H9 (cell line): ENCODE measurements at regions not wholly inside any gene's neighbourhood (a gene's known extent, or its start where the extent isn't known, plus 50 kb on each side); places are given as distances from the start of the nearest gene placed in this dataset.
"Not testable (repeated sequence)": the region's sequence is repeated elsewhere in the genome, so short reads cannot be mapped to it uniquely, and the experiment has no call there.

ENCODE experiments used
- DNase-seq: peaks from one replicate; pipeline ENCODE4 v3.0.0-alpha.2; 2017
- H2AFZ ChIP-seq: one replicate; pipeline ENCODE4 v1.6.1; 2013; ENCODE audit warnings: mild to moderate bottlenecking, low read length, control low read depth, moderate library complexity
- H2AK5ac ChIP-seq: 2 replicates; pipeline ENCODE4 v1.6.1; 2013; ENCODE audit warnings: low read length, control low read depth, mixed read lengths; ENCODE audit not compliant: insufficient read length
- H2BK120ac ChIP-seq: one replicate; pipeline ENCODE4 v1.6.1; 2013; ENCODE audit warnings: low read depth, mild to moderate bottlenecking, low read length, control low read depth, inconsistent platforms; ENCODE audit not compliant: poor library complexity, severe bottlenecking
- H2BK12ac ChIP-seq: 2 replicates; pipeline ENCODE4 v1.6.1; 2013; ENCODE audit warnings: low read length, control low read depth, mixed read lengths, low read depth; ENCODE audit not compliant: insufficient read length
- H2BK15ac ChIP-seq: 2 replicates; pipeline ENCODE4 v1.6.1; 2013; ENCODE audit warnings: low read depth, low read length, control low read depth
- H2BK20ac ChIP-seq: one replicate; pipeline ENCODE4 v1.6.1; 2013; ENCODE audit warnings: low read depth, mild to moderate bottlenecking, low read length, control low read depth, inconsistent platforms; ENCODE audit not compliant: poor library complexity, severe bottlenecking
- H2BK5ac ChIP-seq: 2 replicates; pipeline ENCODE4 v1.6.1; 2013; ENCODE audit warnings: low read length, control low read depth, mixed read lengths; ENCODE audit not compliant: insufficient read length
- H3K14ac ChIP-seq: 2 replicates; pipeline ENCODE4 v1.6.1; 2013; ENCODE audit warnings: low read length, control low read depth; ENCODE audit not compliant: insufficient read depth
- H3K18ac ChIP-seq: 2 replicates; pipeline ENCODE4 v1.6.1; 2013; ENCODE audit warnings: low read depth, mild to moderate bottlenecking, mixed read lengths, low read length, control low read depth; ENCODE audit not compliant: insufficient read length
- H3K23ac ChIP-seq: 2 replicates; pipeline ENCODE4 v1.6.1; 2013; ENCODE audit warnings: low read length, control low read depth, mixed read lengths, low read depth; ENCODE audit not compliant: insufficient read length
- H3K23me2 ChIP-seq: 2 replicates; pipeline ENCODE4 v1.6.1; 2013; ENCODE audit warnings: low read depth, mild to moderate bottlenecking, mixed read lengths, low read length, control low read depth; ENCODE audit not compliant: insufficient read length, poor library complexity, severe bottlenecking
- H3K27ac ChIP-seq: 2 replicates; pipeline ENCODE4 v1.5.1; 2013; ENCODE audit warnings: low read length, control low read depth, mixed read lengths, low read depth; ENCODE audit not compliant: insufficient read length
- H3K27me3 ChIP-seq: 2 replicates; pipeline ENCODE4 v1.6.1; 2013; ENCODE audit warnings: low read length, control low read depth, inconsistent platforms; ENCODE audit not compliant: insufficient read depth
- H3K4ac ChIP-seq: 2 replicates; pipeline ENCODE4 v1.6.1; 2013; ENCODE audit warnings: low read depth, mild to moderate bottlenecking, control low read depth, inconsistent platforms, low read length, moderate library complexity
- H3K4me1 ChIP-seq: 2 replicates; pipeline ENCODE4 v1.6.1; 2013; ENCODE audit warnings: low read length, control low read depth, inconsistent platforms; ENCODE audit not compliant: insufficient read depth
- H3K4me2 ChIP-seq: 2 replicates; pipeline ENCODE4 v1.6.1; 2013; ENCODE audit warnings: low read length, control low read depth, mixed read lengths; ENCODE audit not compliant: insufficient read length, insufficient read depth
- H3K56ac ChIP-seq: 2 replicates; pipeline ENCODE4 v1.6.1; 2013; ENCODE audit warnings: low read depth, mild to moderate bottlenecking, mixed read lengths, low read length, control low read depth; ENCODE audit not compliant: insufficient read length
- H3K79me1 ChIP-seq: 2 replicates; pipeline ENCODE4 v1.6.1; 2013; ENCODE audit warnings: low read depth, mild to moderate bottlenecking, moderate library complexity, low read length, control low read depth, inconsistent platforms; ENCODE audit not compliant: insufficient read depth, poor library complexity, severe bottlenecking
- H3K79me2 ChIP-seq: 2 replicates; pipeline ENCODE4 v1.6.1; 2013; ENCODE audit warnings: low read length, control low read depth, inconsistent platforms; ENCODE audit not compliant: insufficient read depth
- H3K9ac ChIP-seq: 2 replicates; pipeline ENCODE4 v1.6.1; 2013; ENCODE audit warnings: low read length, control low read depth, mixed read lengths; ENCODE audit not compliant: insufficient read length; ENCODE audit errors: extremely low read depth
- H3K9me3 ChIP-seq: one replicate; pipeline ENCODE4 v1.6.1; 2013; ENCODE audit warnings: low read depth, low read length, inconsistent platforms; ENCODE audit not compliant: control insufficient read depth
- H3T11ph ChIP-seq: one replicate; pipeline ENCODE4 v1.6.1; 2013; ENCODE audit warnings: mild to moderate bottlenecking, low read length, control low read depth, inconsistent platforms
- H4K20me1 ChIP-seq: one replicate; pipeline ENCODE4 v1.6.1; 2013; ENCODE audit not compliant: control insufficient read depth, insufficient read length, insufficient read depth
- H4K5ac ChIP-seq: 2 replicates; pipeline ENCODE4 v1.6.1; 2013; ENCODE audit warnings: low read depth, mild to moderate bottlenecking, mixed read lengths, low read length, control low read depth; ENCODE audit not compliant: insufficient read length
- H4K8ac ChIP-seq: replicated peaks from 2 replicates; pipeline ENCODE4 v1.6.1; 2013; ENCODE audit warnings: low read length, control low read depth, mixed read lengths, low read depth; ENCODE audit not compliant: insufficient read length
- H4K91ac ChIP-seq: 2 replicates; pipeline ENCODE4 v1.6.1; 2013; ENCODE audit warnings: low read depth, mild to moderate bottlenecking, moderate library complexity, mixed read lengths, low read length, control low read depth; ENCODE audit not compliant: insufficient read length
- H3K27ac Mint-ChIP-seq, 3 experiments: 2 replicates in 2 of 3; 3 replicates in 1 of 3; pipeline ENCODE4 v1.8.0; 2020 to 2021; ENCODE audit warnings: mixed read lengths in 3 of 3, mild to moderate bottlenecking in 1 of 3, moderate library complexity in 1 of 3
- H3K27me3 Mint-ChIP-seq: 2 replicates; pipeline ENCODE4 v1.8.0; 2021; ENCODE audit warnings: low read depth, mild to moderate bottlenecking, moderate library complexity, mixed read lengths
- H3K36me3 Mint-ChIP-seq, 3 experiments: 2 replicates in 2 of 3; 3 replicates in 1 of 3; pipeline ENCODE4 v1.8.0; 2020 to 2021; ENCODE audit warnings: low read depth in 3 of 3, mixed read lengths in 3 of 3; ENCODE audit not compliant: insufficient read depth in 1 of 3
- H3K4me1 Mint-ChIP-seq, 2 experiments: 2 replicates each; pipeline ENCODE4 v1.8.0; 2020; ENCODE audit warnings: mixed read lengths in 2 of 2
- H3K4me3 Mint-ChIP-seq, 2 experiments: 2 replicates in 1 of 2; 3 replicates in 1 of 2; pipeline ENCODE4 v1.8.0; 2020 to 2021; ENCODE audit warnings: mild to moderate bottlenecking in 2 of 2, mixed read lengths in 2 of 2, moderate library complexity in 1 of 2
- H3K9me3 Mint-ChIP-seq, 2 experiments: 2 replicates in 1 of 2; 3 replicates in 1 of 2; pipeline ENCODE4 v1.8.0; 2020; ENCODE audit warnings: mild to moderate bottlenecking in 2 of 2, mixed read lengths in 2 of 2, moderate library complexity in 1 of 2
- CTCF ChIP-seq: fragments of 200-600 bp; sonication (generic); conservative IDR thresholded peaks from 3 replicates; pipeline ENCODE4 v1.8.0; 2021; ENCODE audit warnings: antibody characterized with exemption, mild to moderate bottlenecking
- WGBS: extraction: QIAGEN DNeasy Blood & Tissue Kit; methylation state at CpG from one replicate; pipeline ENCODE4 v1.1.7; 2013; ENCODE audit warnings: missing lambda C conversion rate, low lambda C conversion rate, mixed read lengths; ENCODE audit not compliant: insufficient read length; ENCODE audit errors: extremely low coverage; 5-methylcytosine and 5-hydroxymethylcytosine counted together

DNA sequence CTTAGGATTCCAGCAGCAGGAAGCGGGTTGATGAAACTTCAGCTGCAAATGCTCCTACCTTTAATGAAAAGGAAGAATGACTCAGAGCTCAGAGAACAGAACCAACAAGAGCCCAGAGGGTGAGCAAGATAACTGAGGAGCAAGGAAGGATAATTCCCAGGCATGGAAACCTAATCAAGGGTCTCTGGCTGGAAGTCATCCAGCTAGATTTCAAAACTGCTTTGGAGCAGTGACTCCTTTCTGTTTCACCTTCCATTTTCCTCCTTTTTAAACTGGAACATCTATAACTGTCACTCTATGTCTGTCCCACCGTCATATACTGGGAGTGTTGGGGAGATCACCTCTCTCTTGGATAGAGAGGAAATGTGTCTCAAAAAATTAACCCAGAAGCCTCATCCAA, 148.4 kb upstream of the RAB6C start:
- Histone ChIP-seq H2BK20ac (no peak overlapping the region), H3K9me3 (no peaks in the 10 kb centered on the region), H4K5ac (no peak overlapping the region), H3K27ac (no peak overlapping the region), H2BK12ac (no peak overlapping the region), H2AFZ (no peak overlapping the region), H2AK5ac (no peak overlapping the region), H2BK5ac (no peak overlapping the region), H3K23ac (no peak overlapping the region), H4K20me1 (no peaks in the 10 kb centered on the region), H3K4me1 (no peaks in the 10 kb centered on the region), H3K27me3 (no peaks in the 10 kb centered on the region), H3K56ac (no peak overlapping the region), H3K4ac (no peak overlapping the region), H3K79me2 (no peaks in the 10 kb centered on the region), H3K14ac (no peak overlapping the region), H3K9ac (no peak overlapping the region), H2BK15ac (no peak overlapping the region), H3T11ph (no peak overlapping the region), H4K8ac (no peak overlapping the region), H2BK120ac (no peak overlapping the region), H3K79me1 (no peaks in the 10 kb centered on the region), H4K91ac (no peak overlapping the region), H3K4me2 (no peak overlapping the region), H3K18ac (no peak overlapping the region), H3K23me2 (no peaks in the 10 kb centered on the region)
- Mint-ChIP-seq H3K4me1 (peaks cover 13 to 20% of the 10 kb centered on the region in 2 experiments), H3K9me3 (peaks cover 18 to 29% of the 10 kb centered on the region in 2 experiments), H3K36me3 (peaks cover 7 to 26% (median 14%) of the 10 kb centered on the region in 3 experiments; a peak in 6 of 7 replicates), H3K27me3 (no peaks in the 10 kb centered on the region; the same call in 1 of the 2 replicates), H3K4me3 (no peak overlapping the region), H3K27ac (no peak overlapping the region)
- no CpG with 5 or more reads among the region's 2 CpGs for WGBS
- no peak for TF ChIP-seq CTCF
- DNase-seq = no peak

DNA sequence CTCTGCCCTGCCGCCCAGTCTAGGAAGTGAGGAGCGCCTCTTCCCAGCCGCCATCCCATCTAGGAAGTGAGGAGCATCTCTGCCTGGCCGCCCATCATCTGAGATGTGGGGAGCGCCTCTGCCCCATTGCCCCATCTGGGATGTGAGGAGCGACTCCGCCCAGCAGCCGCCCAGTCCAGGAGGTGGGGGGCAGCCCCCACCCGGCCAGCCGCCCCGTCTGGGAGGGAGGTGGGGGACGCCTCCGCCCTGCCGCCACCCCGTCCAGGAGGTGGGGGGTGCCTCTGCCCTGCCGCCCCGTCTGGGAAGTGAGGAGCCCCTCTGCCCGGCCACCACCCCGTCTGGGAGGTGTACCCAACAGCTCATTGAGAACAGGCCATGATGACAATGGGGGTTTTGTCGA, 146.0 kb upstream of the RAB6C start:
- not testable (repeated sequence) for H2BK20ac ChIP-seq, H3T11ph ChIP-seq, H3K79me2 ChIP-seq, H3K27ac Mint-ChIP-seq, H3K56ac ChIP-seq, H2BK12ac ChIP-seq, H3K9ac ChIP-seq, H4K20me1 ChIP-seq, H2BK5ac ChIP-seq, H3K18ac ChIP-seq, H3K27ac ChIP-seq, H4K91ac ChIP-seq, H3K4me1 ChIP-seq, H2BK15ac ChIP-seq, H4K8ac ChIP-seq, H2AFZ ChIP-seq, H3K27me3 ChIP-seq, H3K9me3 ChIP-seq, H3K4me1 Mint-ChIP-seq, H2AK5ac ChIP-seq, DNase-seq, H3K27me3 Mint-ChIP-seq, H3K4me3 Mint-ChIP-seq, H3K79me1 ChIP-seq, H3K23me2 ChIP-seq, H3K4me2 ChIP-seq, H3K14ac ChIP-seq, H3K4ac ChIP-seq, H2BK120ac ChIP-seq, H4K5ac ChIP-seq, H3K23ac ChIP-seq
- Mint-ChIP-seq H3K36me3 (peaks cover 7 to 26% (median 14%) of the 10 kb centered on the region in 3 experiments; a peak in 6 of 7 replicates), H3K9me3 (peaks cover 18 to 29% of the 10 kb centered on the region in 2 experiments)
- WGBS = no CpG with 5 or more reads among the region's 20 CpGs
